Gastrocnemius medialis (tissue), 4 donors: ENCODE measurements at regions not wholly inside any gene's neighbourhood (a gene's known extent, or its start where the extent isn't known, plus 50 kb on each side); places are given as distances from the start of the nearest gene placed in this dataset.

Experiments
- ATAC-seq, 2 donors: fragments of 150-250 bp; one replicate each; pipeline ENCODE4 v1.9.1; 2016
- DNase-seq, 2 donors: peaks; one replicate each; pipeline ENCODE4 v3.0.0-alpha.2; 2019
- H3K27ac ChIP-seq, 4 donors: fragments of 200-600 bp; sonication (generic); 1 replicate in 1 of 4; 2 replicates in 3 of 4; pipeline ENCODE4 v1.5.1; 2016 to 2018; ENCODE audit warnings: mild to moderate bottlenecking in 2 of 4, moderate library complexity in 1 of 4
- H3K27me3 ChIP-seq, 3 donors: fragments of 200-600 bp; sonication (generic) in 2 of 3; 1 replicate in 1 of 3; 2 replicates in 2 of 3; pipeline versions ENCODE4 v1.5.1 to v1.6.0; 2016 to 2019; ENCODE audit warnings: mild to moderate bottlenecking in 1 of 3, moderate library complexity in 1 of 3
- H3K36me3 ChIP-seq, 2 donors: fragments of 200-600 bp; sonication (generic) in 1 of 2; one replicate each; pipeline ENCODE4 v1.5.1; 2017 to 2018
- H3K4me1 ChIP-seq, 2 donors: fragments of 200-600 bp; sonication (generic) in 1 of 2; one replicate each; pipeline ENCODE4 v1.5.1; 2016 to 2017; ENCODE audit warnings: mild to moderate bottlenecking in 2 of 2
- H3K4me3 ChIP-seq, 4 donors: fragments of 200-600 bp; sonication (generic) in 3 of 4; 1 replicate in 1 of 4; 2 replicates in 3 of 4; pipeline ENCODE4 v1.5.1; 2016 to 2019; ENCODE audit warnings: mild to moderate bottlenecking in 2 of 4
- H3K9me3 ChIP-seq, 3 donors: fragments of 200-600 bp; sonication (generic) in 2 of 3; 1 replicate in 1 of 3; 2 replicates in 2 of 3; pipeline ENCODE4 v1.5.1; 2016 to 2019
- CTCF ChIP-seq, 5 experiments: fragments of 450-650 bp in 3 of 5; fragments of 200-600 bp in 2 of 5; sonication (generic) in 2 of 5; IDR thresholded peaks in 4 of 5; conservative IDR thresholded peaks in 1 of 5; 1 replicate in 4 of 5; 2 replicates in 1 of 5; pipeline ENCODE4 v1.5.1; 2016 to 2019; ENCODE audit warnings: antibody characterized with exemption in 5 of 5, mild to moderate bottlenecking in 3 of 5, moderate library complexity in 3 of 5
- POLR2A ChIP-seq, 2 donors: fragments of 450-650 bp; IDR thresholded peaks; one replicate each; pipeline ENCODE4 v1.6.1; 2017; ENCODE audit warnings: antibody characterized with exemption in 2 of 2, mild to moderate bottlenecking in 2 of 2, moderate library complexity in 2 of 2
- in situ Hi-C, 4 donors: fragments of 200-750 bp; cut with MboI; loops; one replicate each; pipeline versions ENCODE4 v1.15.0 to v1.8.0; 2017; ENCODE audit warnings: low sequenced_read_pairs in 4 of 4
- intact Hi-C: fragments of 100-400 bp; cut with DNase I; formaldehyde crosslinking; loops from one replicate; pipeline ENCODE4 v1.15.1; 2023; ENCODE audit warnings: low total_unique reads

- intact Hi-C loops (no loop called here), in situ Hi-C loops (no loop called here)
- peaks cover 0 to 2% (median 0%) of the 10 kb centered on the region in 3 donors for H3K27me3 ChIP-seq
- no peaks in the 10 kb centered on the region for H3K4me1 ChIP-seq
- no peaks in the 10 kb centered on the region for H3K9me3 ChIP-seq
- H3K4me3 ChIP-seq = no peak overlapping the region
- H3K36me3 ChIP-seq = no peaks in the 10 kb centered on the region
- TF ChIP-seq CTCF (IDR thresholded peaks at IDR 0.05 in 4 of 5, conservative IDR thresholded peaks at IDR 0.05 in 1 of 5) (no peak), POLR2A (IDR thresholded peaks at IDR 0.05) (no peak)
- DNase-seq = no peak
- ATAC-seq = no peak
- no peak overlapping the region for H3K27ac ChIP-seq
Observed at GRCh38 chr19:31140717-31141116, 208.5 kb downstream of the TSHZ3 start.

DNA sequence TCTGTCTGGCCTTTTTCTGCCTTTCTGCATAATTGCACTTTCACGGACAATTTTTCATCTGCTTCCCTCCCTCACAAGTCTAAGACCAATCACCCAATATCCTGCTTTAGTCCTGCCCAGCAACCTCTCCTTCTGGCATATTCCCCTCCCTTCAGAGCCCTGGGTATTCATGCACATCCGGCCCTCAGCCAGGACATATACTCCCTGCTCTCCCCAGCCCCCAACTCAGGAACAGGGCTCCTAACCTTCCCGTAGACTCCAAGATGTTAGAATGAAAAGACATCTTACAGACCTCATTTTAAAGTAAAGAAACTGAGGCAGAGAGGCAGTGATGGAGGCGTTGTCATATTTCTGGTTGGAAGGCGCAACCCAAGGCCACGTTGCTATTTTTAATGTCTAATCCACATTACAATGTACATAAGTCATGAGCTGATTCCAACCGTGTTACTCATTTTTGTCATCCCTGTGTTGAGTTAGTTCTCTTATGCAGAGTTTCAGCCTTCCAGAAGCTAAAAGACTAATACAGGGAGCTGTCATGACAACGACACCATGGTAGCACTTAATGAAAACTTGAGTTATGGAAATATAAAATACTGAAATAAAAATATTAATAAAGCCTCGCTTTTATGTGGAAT lies 209.2 kb downstream of the TSHZ3 start:
- Histone ChIP-seq H3K27ac (no peak overlapping the region), H3K27me3 (no peaks in the 10 kb centered on the region), H3K9me3 (no peaks in the 10 kb centered on the region), H3K4me1 (no peaks in the 10 kb centered on the region), H3K36me3 (no peaks in the 10 kb centered on the region), H3K4me3 (no peak overlapping the region)
- intact Hi-C loops (no loop called here), in situ Hi-C loops (no loop called here)
- no peak for TF ChIP-seq POLR2A (IDR thresholded peaks at IDR 0.05)
- no peak for TF ChIP-seq CTCF (IDR thresholded peaks at IDR 0.05 in 4 of 5, conservative IDR thresholded peaks at IDR 0.05 in 1 of 5)
- ATAC-seq (no peak), DNase-seq (no peak)

DNA sequence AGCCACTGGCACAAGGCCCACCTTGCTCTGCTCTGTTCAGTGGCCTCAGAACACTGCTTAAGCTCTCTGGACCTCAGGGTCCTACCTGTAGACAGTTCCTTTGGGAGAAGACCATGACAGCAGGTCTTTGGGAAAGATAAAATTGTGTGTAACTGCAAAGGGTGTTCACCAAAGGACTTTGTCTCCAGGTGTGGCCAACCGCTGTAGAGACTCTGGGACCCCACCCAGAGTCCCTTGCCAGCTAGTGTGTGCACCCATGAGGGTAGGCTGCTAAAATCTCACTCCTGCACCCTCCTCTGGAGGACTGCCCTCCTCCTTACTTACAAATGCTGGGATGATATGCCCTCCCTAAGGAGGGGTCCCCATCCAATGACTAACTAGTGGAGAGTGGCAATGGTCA lies 211.2 kb downstream of the TSHZ3 start:
- intact Hi-C loops (no loop called here), in situ Hi-C loops (no loop called here)
- no peak for DNase-seq
- TF ChIP-seq CTCF (IDR thresholded peaks at IDR 0.05 in 4 of 5, conservative IDR thresholded peaks at IDR 0.05 in 1 of 5) (no peak), POLR2A (IDR thresholded peaks at IDR 0.05) (no peak)
- H3K27me3 ChIP-seq = no peaks in the 10 kb centered on the region
- H3K9me3 ChIP-seq = no peaks in the 10 kb centered on the region
- H3K27ac ChIP-seq = no peak overlapping the region
- H3K4me3 ChIP-seq = no peak overlapping the region
- no peaks in the 10 kb centered on the region for H3K4me1 ChIP-seq
- H3K36me3 ChIP-seq = no peaks in the 10 kb centered on the region
- no peak for ATAC-seq

GRCh38 chr19:31135841-31136240 lies 213.4 kb downstream of the TSHZ3 start:
- no peak overlapping the region for H3K4me3 ChIP-seq
- DNase-seq (no peak), ATAC-seq (no peak)
- H3K36me3 ChIP-seq = no peaks in the 10 kb centered on the region
- no peaks in the 10 kb centered on the region for H3K4me1 ChIP-seq
- no peak overlapping the region for H3K27ac ChIP-seq
- H3K27me3 ChIP-seq = no peaks in the 10 kb centered on the region
- TF ChIP-seq CTCF (IDR thresholded peaks at IDR 0.05 in 4 of 5, conservative IDR thresholded peaks at IDR 0.05 in 1 of 5) = no peak
- no peak for TF ChIP-seq POLR2A (IDR thresholded peaks at IDR 0.05)
- no peaks in the 10 kb centered on the region for H3K9me3 ChIP-seq
- in situ Hi-C loops = no loop called here
- intact Hi-C loops = no loop called here

DNA sequence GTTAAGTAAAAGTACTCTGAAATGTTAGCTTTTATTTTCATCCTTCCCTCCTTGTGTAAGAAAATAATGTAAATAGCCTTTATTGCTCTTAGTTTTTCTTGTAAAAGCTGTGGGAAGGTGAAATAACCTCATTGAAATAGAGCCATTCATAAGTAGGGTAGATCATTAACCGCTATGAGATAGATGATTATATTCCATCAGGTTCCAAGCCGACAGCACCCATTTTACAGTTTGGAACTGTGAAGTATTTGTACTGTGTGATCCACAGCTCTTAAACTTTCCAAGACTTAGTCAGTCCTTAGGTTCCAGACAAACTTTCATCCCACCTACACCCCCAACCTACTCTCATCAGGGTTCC lies 216.5 kb downstream of the TSHZ3 start:
- in situ Hi-C loops (no loop called here), intact Hi-C loops (no loop called here)
- H3K4me3 ChIP-seq = no peak overlapping the region
- ATAC-seq = no peak
- H3K9me3 ChIP-seq = no peaks in the 10 kb centered on the region
- no peaks in the 10 kb centered on the region for H3K36me3 ChIP-seq
- H3K27ac ChIP-seq = no peak overlapping the region
- no peaks in the 10 kb centered on the region for H3K4me1 ChIP-seq
- DNase-seq = no peak
- no peaks in the 10 kb centered on the region for H3K27me3 ChIP-seq
- TF ChIP-seq CTCF (IDR thresholded peaks at IDR 0.05 in 4 of 5, conservative IDR thresholded peaks at IDR 0.05 in 1 of 5) (no peak), POLR2A (IDR thresholded peaks at IDR 0.05) (no peak)
